GM18505 (cell line): ENCODE measurements at regions not wholly inside any gene's neighbourhood (a gene's known extent, or its start where the extent isn't known, plus 50 kb on each side); places are given as distances from the start of the nearest gene placed in this dataset.
A peak's percentile ranks its signal among the peaks of the same experiment; 100 is the strongest.
"Not testable (repeated sequence)": the region's sequence is repeated elsewhere in the genome, so short reads cannot be mapped to it uniquely, and the experiment has no call there.

Experiments used
- ATAC-seq: cut with Tn5 transposase; IDR thresholded peaks from one replicate; pipeline ENCODE4 v1.9.1; 2021; ENCODE audit not compliant: unreplicated experiment
- POLR2A ChIP-seq: IDR thresholded peaks from 4 replicates; pipeline ENCODE4 v1.6.1; 2011; ENCODE audit warnings: borderline replicate concordance; ENCODE audit not compliant: insufficient read depth, insufficient read length; ENCODE audit errors: extremely low read depth

DNA sequence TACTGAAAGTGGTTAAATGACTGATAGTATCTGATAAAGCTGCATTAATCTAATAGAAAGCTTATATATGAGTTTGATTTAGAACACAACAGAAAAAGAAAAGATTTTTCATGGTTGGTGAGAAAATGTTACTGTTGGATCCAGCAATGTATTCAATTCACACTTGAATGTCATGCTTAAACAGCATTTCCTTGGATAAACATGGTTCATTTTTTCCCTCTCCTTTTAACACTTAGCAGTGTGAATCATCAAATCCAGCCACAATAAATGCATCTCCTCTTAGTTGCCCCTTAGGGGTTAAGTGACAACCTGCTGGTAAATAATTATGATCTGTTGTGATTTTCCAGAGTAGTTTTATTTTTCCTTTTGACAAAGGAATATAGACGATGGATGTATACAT is 74.9 kb upstream of the GRIP1 start:
- TF ChIP-seq POLR2A: no peak
- no peak for ATAC-seq

DNA sequence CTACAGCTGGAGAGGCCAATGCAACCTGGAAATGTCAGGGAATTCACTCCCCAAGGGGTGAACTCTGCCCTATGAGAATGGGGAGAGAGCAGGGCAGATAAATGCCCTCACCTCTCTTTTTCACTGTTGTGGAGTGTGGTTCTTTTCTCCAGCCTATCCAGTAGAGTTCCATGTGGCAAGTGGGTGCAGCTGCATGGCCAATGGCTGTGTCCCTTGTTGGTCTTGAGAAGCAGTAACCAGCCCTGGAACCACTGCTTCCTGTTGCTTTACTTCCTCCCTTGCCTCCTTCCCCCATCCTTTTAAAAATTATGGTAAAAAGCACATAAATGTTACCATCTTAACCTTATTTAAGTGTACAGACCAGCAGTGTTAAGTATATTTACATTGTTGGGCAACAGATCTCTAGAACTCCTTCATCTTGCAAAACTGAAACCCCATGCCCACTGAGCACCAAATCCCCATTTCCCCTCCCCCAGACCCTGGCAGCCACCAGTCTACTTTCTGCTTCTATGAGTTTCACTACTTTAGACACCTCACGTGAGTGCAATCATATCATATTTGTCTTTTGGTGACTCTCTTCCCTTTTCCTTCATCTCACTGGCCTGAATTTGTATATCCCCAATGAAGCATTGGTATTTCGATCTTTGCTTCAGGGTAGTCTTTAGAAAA is 77.0 kb upstream of the GRIP1 start:
- no peak for TF ChIP-seq POLR2A
- ATAC-seq: no peak

DNA sequence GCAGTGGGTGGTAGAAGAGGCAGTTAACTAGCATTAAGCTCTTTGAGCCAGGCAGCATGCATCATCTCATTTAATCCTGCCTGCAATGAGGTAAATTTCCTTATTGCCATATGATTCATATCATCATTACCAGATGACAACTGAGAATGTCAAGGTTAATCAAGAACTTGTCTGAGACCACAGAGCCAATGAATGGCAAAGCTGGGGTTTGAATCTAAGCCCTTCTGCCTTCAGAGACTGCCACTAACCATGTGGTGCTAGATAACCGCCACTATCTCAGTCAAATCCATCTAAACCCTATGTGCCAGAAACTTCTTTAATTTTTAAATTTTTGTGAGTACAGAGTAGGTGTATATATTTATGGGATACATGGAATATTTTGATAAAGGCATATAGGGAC is 77.8 kb upstream of the GRIP1 start:
- no peak for ATAC-seq
- TF ChIP-seq POLR2A: no peak

DNA sequence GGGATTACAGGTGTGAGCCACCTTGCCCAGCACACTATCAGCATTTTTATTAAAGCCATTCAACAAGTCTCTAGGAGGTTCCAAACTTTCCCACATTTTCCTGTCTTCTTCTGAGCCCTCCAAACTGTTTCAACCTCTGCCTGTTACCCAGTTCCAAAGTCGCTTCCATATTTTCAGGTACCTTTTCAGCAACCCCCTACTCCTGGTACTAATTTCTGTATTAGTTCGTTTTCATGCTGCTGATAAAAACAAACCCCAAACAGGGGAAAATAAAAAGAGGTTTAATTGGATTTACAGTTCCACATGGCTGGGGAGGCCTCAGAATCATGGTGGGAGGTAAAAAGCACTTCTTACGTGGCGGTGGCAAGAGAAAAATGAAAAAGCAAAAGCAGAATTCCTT is 81.2 kb upstream of the GRIP1 start:
- not testable (repeated sequence) for ATAC-seq

DNA sequence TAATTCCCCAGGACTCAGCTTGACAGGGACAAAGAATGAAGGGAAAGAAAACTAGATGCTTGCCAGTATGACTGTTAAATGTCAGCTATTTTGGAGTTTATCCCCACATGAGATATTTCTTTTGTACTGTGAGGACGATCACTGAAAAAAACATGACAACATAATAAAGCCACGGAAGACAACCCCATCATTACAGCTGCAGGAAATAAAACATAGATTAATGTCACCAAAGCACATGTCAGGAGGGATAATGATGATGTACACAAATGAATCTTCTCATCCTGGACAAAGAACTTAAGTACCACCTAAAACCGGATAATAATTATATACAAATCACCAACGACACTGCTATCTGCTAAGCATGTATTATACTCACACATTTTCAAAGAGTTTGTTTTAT is 84.6 kb upstream of the GRIP1 start:
- TF ChIP-seq POLR2A: no peak

DNA sequence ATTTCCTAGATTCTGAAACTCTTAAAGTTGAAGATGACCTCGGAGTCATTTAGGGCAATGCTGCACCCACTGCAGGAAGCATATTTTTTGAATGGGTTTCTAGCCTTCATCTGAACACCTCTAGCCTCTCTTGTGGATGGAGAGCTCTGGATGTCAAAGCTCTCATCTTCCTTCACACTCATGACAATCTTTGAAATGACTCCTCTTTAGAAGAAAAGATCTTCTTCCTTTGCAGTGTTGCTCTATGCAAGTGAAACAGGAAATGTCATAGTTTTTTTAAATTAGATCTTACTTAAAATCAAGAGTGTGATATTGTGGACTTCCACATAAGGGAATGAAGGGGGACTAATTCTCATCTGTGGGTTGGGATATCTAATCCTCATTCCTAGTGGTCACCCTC is 86.3 kb upstream of the GRIP1 start:
- ATAC-seq: no peak
- no peak for TF ChIP-seq POLR2A

More for the DNA sequence above, 84.6 kb upstream of the GRIP1 start:
- no peak for ATAC-seq

DNA sequence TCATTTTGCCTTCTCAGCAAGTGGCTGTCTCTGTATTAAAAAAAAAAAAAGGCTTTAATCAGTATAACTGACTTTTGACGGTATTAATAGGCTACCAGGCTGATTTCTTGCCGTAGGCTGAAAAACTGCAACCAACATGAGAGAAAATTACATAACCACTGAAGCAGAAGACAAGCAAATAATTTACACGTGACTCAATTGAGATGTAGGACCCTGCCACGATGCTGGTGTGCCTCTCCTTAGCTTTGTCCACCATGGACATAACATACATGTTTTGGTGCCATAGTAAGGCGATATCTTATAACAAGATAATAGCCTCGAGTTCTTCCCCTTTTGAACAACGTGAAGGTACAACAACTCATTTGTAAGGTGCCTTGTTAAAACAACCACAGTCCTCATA is 88.7 kb upstream of the GRIP1 start:
- ATAC-seq: no peak
- no peak for TF ChIP-seq POLR2A

DNA sequence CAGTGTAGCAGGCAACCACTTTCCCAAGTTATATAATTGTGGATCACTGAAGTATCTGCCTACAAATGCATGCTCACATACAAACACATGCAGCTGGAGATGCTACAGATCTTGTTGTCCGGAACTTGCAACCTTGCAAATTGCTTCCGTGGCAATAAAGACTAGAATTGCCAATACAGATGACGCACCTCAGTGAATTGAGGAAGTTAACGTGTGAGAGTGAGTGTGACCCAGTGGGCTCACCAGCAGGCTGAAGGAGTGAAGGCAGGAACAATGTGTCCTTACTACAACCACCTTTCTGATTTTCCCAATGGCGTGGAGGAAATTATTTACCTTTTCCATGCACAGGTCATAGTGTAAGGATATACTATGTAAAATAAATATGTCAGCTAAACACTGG is 89.4 kb upstream of the GRIP1 start:
- TF ChIP-seq POLR2A: no peak
- no peak for ATAC-seq

DNA sequence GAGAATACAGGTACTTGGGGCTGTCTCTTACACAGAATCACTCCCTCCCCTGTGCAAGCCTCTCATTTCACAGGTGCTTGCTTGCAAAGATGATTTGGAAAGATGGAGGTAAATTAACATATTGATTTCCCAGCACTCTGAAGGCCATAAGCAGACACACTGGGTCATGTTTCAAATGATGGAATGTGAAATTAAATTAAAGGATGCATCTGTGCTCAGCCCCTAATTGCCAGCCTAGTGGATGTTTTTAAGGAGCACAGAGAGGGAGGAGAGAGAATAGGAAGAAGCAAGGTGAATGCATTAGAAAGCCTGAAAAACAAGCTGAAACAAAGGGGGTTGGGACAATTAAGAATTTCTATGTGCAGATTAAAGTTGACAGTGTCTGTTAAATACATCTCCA is 96.1 kb upstream of the GRIP1 start:
- ATAC-seq: no peak
- TF ChIP-seq POLR2A: no peak

DNA sequence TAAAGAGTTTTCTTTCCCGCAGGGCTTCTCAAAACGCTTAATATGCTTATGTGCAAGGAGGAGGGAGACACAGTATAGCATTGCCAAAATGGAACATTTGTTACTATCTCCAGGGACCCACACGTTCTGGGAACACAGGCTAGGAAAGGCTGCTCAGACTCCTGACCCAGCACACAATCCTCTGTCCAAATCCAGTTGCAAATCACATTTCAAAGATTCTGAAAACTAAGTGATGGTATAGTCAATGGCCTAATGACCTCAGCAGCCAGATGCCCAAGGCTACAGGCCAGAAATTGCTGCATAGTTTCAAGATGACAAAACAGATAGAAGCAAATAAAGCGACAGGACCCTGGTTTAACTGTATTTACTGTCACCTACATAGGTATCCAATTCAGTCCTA is 97.0 kb upstream of the GRIP1 start:
- no peak for ATAC-seq
- no peak for TF ChIP-seq POLR2A

DNA sequence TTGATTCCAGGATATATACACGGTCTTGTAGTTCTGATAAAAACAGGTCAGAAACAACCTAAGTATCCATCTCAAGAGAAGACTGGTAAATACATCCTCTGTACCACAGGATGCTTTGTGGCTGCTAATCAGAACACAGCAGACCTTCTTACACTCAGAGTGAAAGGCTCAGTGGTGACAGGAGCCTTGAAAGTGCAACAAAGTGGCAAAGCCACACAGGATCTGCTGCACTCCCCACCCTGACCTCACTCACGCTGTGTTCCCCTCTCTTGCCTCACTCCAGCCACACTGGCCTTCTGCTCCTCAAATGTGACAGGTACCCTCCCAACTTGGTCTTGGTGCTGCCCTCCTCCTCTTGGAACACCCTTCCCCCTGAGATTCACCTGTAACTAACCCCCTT is 98.1 kb upstream of the GRIP1 start:
- peak; percentile 98 for ATAC-seq
- TF ChIP-seq POLR2A: no peak

DNA sequence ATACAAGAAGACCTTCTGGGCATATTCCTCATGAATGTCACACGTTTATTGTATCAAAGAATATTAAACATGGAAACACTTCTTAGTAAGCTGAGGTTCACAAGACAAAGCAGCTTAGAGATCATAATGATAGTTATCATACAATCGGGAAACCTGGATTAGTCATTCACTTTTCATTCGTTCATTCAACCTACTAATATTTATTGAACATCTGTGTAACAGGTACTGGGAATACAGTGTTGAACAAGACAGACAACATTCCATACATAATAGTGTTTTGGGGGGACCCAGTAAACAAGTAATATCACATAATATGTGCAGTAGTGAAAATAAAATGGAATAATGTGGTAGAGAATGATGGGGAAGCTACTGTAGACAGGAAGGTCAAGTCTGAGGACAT is 100.6 kb upstream of the GRIP1 start:
- no peak for ATAC-seq
- no peak for TF ChIP-seq POLR2A

DNA sequence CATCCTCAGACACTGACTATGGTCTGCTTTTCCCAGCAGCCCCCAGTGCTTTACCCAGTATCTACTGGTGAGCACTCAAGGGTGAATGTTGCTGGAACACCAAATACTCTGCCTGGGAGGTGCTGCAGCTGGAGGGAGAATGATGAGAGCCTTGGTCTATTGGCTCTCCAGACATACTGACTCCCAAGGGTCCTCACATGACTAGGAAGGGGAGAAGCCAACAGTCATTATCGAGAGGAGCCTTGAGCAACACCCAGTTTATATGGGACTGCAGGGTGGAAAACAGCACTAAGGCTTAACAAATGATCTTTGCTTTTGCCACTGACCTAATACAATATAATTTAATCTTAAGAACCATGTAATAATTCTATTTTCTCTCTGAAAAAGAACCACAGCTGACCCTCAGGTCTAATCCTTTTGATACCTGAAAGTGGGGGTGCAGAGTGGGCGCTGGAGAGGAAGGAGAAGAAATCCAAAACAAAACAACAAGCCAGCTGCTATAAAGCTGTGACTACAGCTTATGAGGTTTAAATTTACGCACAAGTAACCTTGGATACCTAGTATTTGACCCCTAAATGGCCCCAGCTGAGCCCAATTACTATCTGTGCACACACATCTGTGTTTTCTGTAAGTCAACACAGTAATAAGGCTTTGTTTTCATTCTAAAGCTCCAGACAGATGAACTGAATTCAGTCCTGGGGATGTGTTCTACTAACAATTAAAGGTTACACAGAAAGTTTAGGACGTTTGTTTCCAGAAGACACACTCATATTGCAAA is 107.8 kb upstream of the GRIP1 start:
- TF ChIP-seq POLR2A: no peak
- ATAC-seq: no peak

DNA sequence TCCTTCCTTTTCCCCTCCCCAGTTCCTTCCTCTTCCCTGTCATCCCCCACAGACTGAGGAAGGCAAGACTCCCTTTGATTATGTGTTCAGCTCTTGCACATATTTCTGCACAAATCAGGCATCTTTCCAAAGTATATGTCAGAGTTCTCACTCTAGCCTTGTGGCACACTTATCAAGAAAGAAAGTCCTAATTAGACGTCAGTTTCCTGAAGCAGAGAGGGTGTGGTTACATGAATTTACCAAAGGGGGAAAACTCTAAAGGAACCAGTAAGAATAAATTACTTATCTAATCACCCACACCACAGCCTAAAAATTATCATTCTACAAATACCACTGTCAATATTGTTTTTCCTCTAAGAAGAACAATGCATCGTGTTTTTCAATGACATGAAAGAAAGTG is 120.7 kb upstream of the GRIP1 start:
- TF ChIP-seq POLR2A: no peak
- no peak for ATAC-seq
